ENCODE measurements at regions not wholly inside any gene's neighbourhood (a gene's known extent, or its start where the extent isn't known, plus 50 kb on each side); places are given as distances from the start of the nearest gene placed in this dataset.
"Not testable (repeated sequence)": the region's sequence is repeated elsewhere in the genome, so short reads cannot be mapped to it uniquely, and the experiment has no call there.

DNA sequence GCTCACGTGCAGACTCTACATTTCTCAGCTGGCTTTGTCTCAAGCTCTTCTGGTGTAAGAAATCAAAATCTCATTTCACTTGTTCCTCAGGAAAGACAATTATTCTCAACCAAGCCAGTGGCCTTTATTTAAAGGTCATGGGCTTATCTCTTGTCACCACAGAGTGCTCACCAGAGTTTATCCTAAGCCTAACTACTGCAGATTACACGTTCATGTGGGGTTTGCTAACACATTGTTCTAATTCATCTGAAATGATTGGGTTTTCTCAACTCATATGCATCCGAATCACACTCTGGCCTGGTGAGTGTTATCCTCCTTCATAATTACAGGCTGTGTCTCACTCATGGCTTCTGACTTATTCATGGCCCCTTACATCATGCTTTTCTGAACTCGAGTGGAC is 83.3 kb upstream of the TSC22D2 start:
- Mint-ChIP-seq H3K27me3 (ENCODE audit: unreplicated experiment) (peaks cover 1% of the 10 kb centered on the region), H3K4me3 (ENCODE audit: unreplicated experiment) (no peak overlapping the region), H3K36me3 (ENCODE audit: unreplicated experiment) (no peaks in the 10 kb centered on the region), H3K27ac (ENCODE audit: unreplicated experiment) (no peak overlapping the region), H3K4me1 (ENCODE audit: low read depth, unreplicated experiment) (no peaks in the 10 kb centered on the region), H3K9me3 (ENCODE audit: unreplicated experiment) (peaks cover 2% of the 10 kb centered on the region)
- TF ChIP-seq, protein P1, sequence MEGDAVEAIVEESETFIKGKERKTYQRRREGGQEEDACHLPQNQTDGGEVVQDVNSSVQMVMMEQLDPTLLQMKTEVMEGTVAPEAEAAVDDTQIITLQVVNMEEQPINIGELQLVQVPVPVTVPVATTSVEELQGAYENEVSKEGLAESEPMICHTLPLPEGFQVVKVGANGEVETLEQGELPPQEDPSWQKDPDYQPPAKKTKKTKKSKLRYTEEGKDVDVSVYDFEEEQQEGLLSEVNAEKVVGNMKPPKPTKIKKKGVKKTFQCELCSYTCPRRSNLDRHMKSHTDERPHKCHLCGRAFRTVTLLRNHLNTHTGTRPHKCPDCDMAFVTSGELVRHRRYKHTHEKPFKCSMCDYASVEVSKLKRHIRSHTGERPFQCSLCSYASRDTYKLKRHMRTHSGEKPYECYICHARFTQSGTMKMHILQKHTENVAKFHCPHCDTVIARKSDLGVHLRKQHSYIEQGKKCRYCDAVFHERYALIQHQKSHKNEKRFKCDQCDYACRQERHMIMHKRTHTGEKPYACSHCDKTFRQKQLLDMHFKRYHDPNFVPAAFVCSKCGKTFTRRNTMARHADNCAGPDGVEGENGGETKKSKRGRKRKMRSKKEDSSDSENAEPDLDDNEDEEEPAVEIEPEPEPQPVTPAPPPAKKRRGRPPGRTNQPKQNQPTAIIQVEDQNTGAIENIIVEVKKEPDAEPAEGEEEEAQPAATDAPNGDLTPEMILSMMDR (IDR thresholded peaks at IDR 0.05; ENCODE audit: partially characterized antibody, unreplicated experiment): no peak
- no peak for DNase-seq

DNA sequence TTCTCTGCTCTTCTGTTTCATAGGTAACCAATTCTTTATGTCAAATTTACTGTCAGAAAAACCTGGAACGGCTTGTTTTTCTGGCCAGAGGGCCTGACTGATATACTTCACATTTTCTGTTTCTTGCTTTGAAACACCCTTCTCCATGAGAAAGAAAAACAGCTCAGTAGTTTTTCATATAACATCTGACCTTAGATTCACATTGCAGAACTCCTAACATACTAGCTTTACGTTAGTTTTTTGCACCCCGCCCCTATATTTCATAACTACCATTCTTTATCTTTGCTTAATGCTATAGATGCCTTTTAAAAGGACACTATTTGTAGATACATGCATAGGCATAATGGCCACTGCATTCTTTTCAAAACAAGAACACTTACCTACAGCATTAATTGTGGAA is 83.9 kb upstream of the TSC22D2 start:
- Mint-ChIP-seq H3K4me3 (ENCODE audit: unreplicated experiment) (no peak overlapping the region), H3K27ac (ENCODE audit: unreplicated experiment) (no peak overlapping the region), H3K9me3 (ENCODE audit: unreplicated experiment) (peaks cover 2% of the 10 kb centered on the region), H3K36me3 (ENCODE audit: unreplicated experiment) (no peaks in the 10 kb centered on the region), H3K4me1 (ENCODE audit: low read depth, unreplicated experiment) (no peaks in the 10 kb centered on the region), H3K27me3 (ENCODE audit: unreplicated experiment) (peaks cover 1% of the 10 kb centered on the region)
- TF ChIP-seq, protein P1 (IDR thresholded peaks at IDR 0.05; ENCODE audit: partially characterized antibody, unreplicated experiment): no peak
- no peak for DNase-seq

DNA sequence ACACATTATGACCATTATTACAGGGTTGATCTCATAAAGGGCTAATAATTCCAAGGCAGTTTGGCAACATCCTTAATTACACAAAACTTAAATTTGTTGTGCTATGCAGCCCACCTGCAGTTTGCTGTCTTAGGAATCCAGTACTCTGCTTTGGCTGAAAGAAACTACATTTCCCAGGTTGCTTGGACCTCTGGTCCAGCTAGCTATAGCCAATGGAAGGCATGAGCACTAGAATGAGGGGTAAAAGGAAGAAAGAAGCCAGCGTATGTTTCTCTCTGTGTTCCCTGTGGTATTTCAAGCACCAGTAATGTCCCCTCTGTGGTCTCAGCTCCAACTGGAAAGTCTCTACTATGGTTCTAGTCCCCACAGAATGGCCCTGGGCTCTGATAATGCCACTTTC is 84.3 kb upstream of the TSC22D2 start:
- Mint-ChIP-seq H3K4me1 (ENCODE audit: low read depth, unreplicated experiment) (no peaks in the 10 kb centered on the region), H3K27me3 (ENCODE audit: unreplicated experiment) (peaks cover 1% of the 10 kb centered on the region), H3K9me3 (ENCODE audit: unreplicated experiment) (peaks cover 2% of the 10 kb centered on the region), H3K4me3 (ENCODE audit: unreplicated experiment) (no peak overlapping the region), H3K36me3 (ENCODE audit: unreplicated experiment) (no peaks in the 10 kb centered on the region), H3K27ac (ENCODE audit: unreplicated experiment) (no peak overlapping the region)
- DNase-seq: no peak
- TF ChIP-seq, protein P1 (IDR thresholded peaks at IDR 0.05; ENCODE audit: partially characterized antibody, unreplicated experiment): no peak

DNA sequence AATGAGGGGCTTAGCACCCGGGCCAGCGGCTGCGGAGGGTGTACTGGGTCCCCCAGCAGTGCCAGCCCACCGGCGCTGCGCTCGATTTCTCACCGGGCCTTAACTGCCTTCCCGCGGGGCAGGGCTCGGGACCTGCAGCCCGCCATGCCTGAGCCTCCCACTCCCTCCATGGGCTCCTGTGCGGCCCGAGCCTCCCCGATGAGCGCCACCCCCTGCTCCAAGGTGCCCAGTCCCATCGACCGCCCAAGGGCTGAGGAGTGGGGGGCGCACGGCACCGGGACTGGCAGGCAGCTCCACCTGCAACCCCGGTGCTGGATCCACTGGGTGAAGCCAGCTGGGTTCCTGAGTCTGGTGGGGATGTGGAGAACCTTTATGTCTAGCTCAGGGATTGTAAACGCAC is 85.0 kb upstream of the TSC22D2 start:
- H3K9me3 Mint-ChIP-seq (ENCODE audit: unreplicated experiment); H3K27ac Mint-ChIP-seq (ENCODE audit: unreplicated experiment); H3K36me3 Mint-ChIP-seq (ENCODE audit: unreplicated experiment); H3K4me3 Mint-ChIP-seq (ENCODE audit: unreplicated experiment); DNase-seq; H3K4me1 Mint-ChIP-seq (ENCODE audit: low read depth, unreplicated experiment); H3K27me3 Mint-ChIP-seq (ENCODE audit: unreplicated experiment): not testable (repeated sequence)

DNA sequence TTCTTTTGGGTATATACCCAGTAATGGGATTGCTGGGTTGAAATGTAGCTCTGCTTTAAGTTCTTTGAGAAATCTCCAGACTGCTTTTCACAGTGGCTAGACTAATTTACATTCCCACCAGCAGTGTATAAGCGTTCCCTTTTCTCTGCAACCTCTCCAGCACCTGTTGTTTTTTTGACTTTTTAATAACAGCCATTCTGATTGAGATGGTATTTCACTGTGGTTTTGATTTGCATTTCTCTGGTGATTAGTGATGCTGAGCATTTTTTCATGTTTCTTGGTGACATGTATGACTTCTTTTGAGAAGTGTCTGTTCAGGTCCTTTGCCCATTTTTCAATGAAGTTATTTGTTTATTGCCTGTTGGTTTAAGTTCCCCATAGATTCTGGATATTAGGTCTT is 87.1 kb upstream of the TSC22D2 start:
- DNase-seq; H3K27ac Mint-ChIP-seq (ENCODE audit: unreplicated experiment); H3K4me3 Mint-ChIP-seq (ENCODE audit: unreplicated experiment); H3K9me3 Mint-ChIP-seq (ENCODE audit: unreplicated experiment); H3K4me1 Mint-ChIP-seq (ENCODE audit: low read depth, unreplicated experiment); H3K36me3 Mint-ChIP-seq (ENCODE audit: unreplicated experiment); H3K27me3 Mint-ChIP-seq (ENCODE audit: unreplicated experiment): not testable (repeated sequence)

DNA sequence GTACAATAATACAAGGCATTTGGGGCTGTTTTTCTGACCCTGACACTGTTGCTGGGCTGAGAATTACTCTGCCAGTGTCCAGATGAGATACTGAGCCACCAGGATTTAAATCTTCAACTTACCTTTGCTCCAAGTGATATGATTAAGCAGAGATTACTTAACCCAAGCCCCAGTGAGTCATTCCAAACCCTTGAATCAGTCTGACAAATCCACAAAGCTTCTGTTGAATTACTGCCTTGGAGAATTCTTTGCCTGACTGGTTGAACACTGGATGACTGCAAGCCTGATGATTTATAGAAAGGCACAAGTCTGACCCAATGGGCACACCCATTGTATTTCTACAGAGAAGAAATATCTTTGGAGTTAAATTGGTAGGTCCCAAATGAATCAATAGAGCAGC is 88.2 kb upstream of the TSC22D2 start:
- H3K36me3 Mint-ChIP-seq (ENCODE audit: unreplicated experiment): no peaks in the 10 kb centered on the region
- H3K27ac Mint-ChIP-seq (ENCODE audit: unreplicated experiment): no peak overlapping the region
- H3K27me3 Mint-ChIP-seq (ENCODE audit: unreplicated experiment): peaks cover 1% of the 10 kb centered on the region
- no peaks in the 10 kb centered on the region for H3K4me1 Mint-ChIP-seq (ENCODE audit: low read depth, unreplicated experiment)
- no peak overlapping the region for H3K4me3 Mint-ChIP-seq (ENCODE audit: unreplicated experiment)
- no peak for DNase-seq
- peaks cover 2% of the 10 kb centered on the region for H3K9me3 Mint-ChIP-seq (ENCODE audit: unreplicated experiment)
- TF ChIP-seq, protein P1 (IDR thresholded peaks at IDR 0.05; ENCODE audit: partially characterized antibody, unreplicated experiment): no peak
